ENCODE measurements at regions not wholly inside any gene's neighbourhood (a gene's known extent, or its start where the extent isn't known, plus 50 kb on each side); places are given as distances from the start of the nearest gene placed in this dataset.
"Not testable (repeated sequence)": the region's sequence is repeated elsewhere in the genome, so short reads cannot be mapped to it uniquely, and the experiment has no call there.

DNA sequence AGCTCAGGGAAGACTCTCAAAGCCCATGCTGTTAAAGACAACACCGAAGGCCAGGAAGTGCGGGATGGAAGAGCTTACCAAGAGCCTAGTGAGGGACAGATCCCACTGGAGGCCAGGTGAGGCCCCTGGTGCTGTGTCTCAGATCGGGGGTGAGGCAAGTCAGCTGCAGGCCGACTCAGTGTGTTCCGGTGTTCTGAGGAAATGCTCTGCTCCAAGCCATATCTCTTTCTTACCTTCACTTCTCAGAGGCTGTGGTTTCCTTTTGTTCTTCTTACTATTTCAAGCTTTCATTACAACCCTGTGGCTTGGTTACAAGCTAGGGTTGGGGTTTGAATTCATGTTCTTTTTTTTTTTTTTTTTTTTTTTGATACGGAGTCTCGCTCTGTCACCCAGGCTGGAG lies 114.3 kb upstream of the ZFP64 start:
- no peak overlapping the region for H3K4me3 ChIP-seq (ENCODE audit: low read depth, low read length)
- no peak for DNase-seq (ENCODE audit: low read depth)
- TF ChIP-seq CTCF (IDR thresholded peaks at IDR 0.05; ENCODE audit: control insufficient read depth, extremely low read depth, insufficient read depth) = no peak

- DNase-seq (ENCODE audit: low read depth) = no peak
- no peak for TF ChIP-seq CTCF (IDR thresholded peaks at IDR 0.05; ENCODE audit: control insufficient read depth, extremely low read depth, insufficient read depth)
- no peak overlapping the region for H3K4me3 ChIP-seq (ENCODE audit: low read depth, low read length)
These were observed 113.6 kb upstream of the ZFP64 start for GRCh38 chr20:52305024-52305645.

DNA sequence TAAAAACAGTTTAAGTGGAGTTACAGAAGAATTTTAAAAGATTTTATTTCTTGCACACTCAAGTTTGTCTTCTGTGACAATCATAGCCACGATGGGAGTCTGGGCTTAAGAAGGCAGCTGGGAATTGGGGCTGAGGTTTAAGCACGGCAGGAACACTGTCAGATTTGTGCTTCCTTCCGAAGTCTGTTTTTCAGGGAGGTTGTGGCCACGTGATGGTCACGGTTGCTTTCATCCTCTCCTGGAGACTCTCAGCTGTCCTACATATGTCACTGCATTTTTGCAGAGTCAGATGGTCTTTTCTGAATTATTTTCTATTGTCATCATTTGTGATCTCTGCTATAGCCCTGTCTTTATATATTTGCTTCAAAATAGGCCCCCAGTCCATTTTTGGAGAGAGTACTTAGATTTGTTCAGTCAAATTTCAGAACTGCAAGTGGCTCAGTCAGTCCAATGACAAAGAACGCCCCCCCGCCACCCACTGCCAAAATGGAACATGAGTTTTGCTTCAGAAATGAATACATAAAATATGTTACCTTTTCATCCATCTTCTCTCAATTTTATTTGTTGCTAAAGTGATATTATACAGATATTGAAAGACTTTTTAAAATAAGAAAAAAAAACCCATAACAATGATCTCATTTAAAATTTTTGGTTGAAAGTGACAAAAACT lies 111.8 kb upstream of the ZFP64 start:
- H3K4me3 ChIP-seq (ENCODE audit: low read depth, low read length) = no peak overlapping the region
- no peak for TF ChIP-seq CTCF (IDR thresholded peaks at IDR 0.05; ENCODE audit: control insufficient read depth, extremely low read depth, insufficient read depth)
- no peak for DNase-seq (ENCODE audit: low read depth)

- DNase-seq (ENCODE audit: low read depth) = no peak
- H3K4me3 ChIP-seq (ENCODE audit: low read depth, low read length) = no peak overlapping the region
- TF ChIP-seq CTCF (IDR thresholded peaks at IDR 0.05; ENCODE audit: control insufficient read depth, extremely low read depth, insufficient read depth) = no peak
These were observed 111.2 kb upstream of the ZFP64 start for GRCh38 chr20:52302736-52303135.

DNA sequence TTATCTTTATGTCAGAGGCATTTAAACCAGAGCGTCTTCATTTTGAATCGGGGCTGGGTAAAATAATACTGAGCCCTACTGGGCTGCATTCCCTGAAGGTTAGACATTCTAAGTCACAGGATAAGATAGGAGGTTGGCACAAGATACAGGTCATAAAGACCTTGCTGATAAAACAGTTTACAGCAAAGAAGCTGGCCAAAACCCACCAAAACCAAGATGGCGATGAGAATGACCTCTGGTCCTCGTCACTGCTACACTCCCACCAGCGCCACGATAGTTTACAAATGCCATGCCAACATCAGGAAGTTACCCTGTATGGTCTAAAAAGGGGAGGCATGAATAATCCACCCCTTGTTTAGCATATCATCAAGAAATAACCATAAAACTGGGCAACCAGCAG lies 110.5 kb upstream of the ZFP64 start:
- not testable (repeated sequence) for DNase-seq (ENCODE audit: low read depth); H3K4me3 ChIP-seq (ENCODE audit: low read depth, low read length)

DNA sequence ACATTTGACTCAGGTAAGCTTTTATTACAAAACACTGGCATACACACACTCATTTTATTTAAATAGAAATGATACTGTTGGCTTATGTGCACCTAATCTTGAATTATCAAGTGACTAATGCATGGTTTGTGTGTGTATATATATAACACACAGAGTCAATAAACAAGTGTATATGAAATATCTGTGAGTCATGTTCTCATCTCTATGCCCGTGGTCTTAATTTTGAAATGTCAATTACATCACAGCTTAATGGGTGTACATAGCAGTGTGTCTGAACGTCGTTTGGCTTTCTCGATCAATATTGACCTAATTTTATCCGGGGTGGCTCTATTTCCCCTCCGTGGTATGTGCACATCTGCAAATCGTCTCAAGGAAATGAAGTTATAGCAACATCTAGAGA lies 104.0 kb upstream of the ZFP64 start:
- no peak overlapping the region for H3K4me3 ChIP-seq (ENCODE audit: low read depth, low read length)
- DNase-seq (ENCODE audit: low read depth) = no peak
- TF ChIP-seq CTCF (IDR thresholded peaks at IDR 0.05; ENCODE audit: control insufficient read depth, extremely low read depth, insufficient read depth) = no peak

GRCh38 chr20:52294106-52294628 lies 102.6 kb upstream of the ZFP64 start:
- no peak for TF ChIP-seq CTCF (IDR thresholded peaks at IDR 0.05; ENCODE audit: control insufficient read depth, extremely low read depth, insufficient read depth)
- DNase-seq (ENCODE audit: low read depth) = no peak
- H3K4me3 ChIP-seq (ENCODE audit: low read depth, low read length) = no peak overlapping the region

Measured in LNCaP clone FGC (cell line).